Stimulated activated CD8-positive, alpha-beta memory T cell treated with anti-CD3 and anti-CD28 coated beads, Interleukin-7, amount 100 ng/mL, for 4 hours (primary cell): ENCODE measurements at regions not wholly inside any gene's neighbourhood (a gene's known extent, or its start where the extent isn't known, plus 50 kb on each side); places are given as distances from the start of the nearest gene placed in this dataset.
"Not testable (repeated sequence)": the region's sequence is repeated elsewhere in the genome, so short reads cannot be mapped to it uniquely, and the experiment has no call there.

Experiments
- DNase-seq, 2 donors: peaks; one replicate each; pipeline ENCODE4 v3.0.0-alpha.2; 2020; ENCODE audit warnings: low read depth in 2 of 2

GRCh38 chr22:47401592-47401898 lies 639.1 kb downstream of the TBC1D22A start:
- DNase-seq, result no peak

GRCh38 chr22:47400701-47401591 lies 638.5 kb downstream of the TBC1D22A start:
- no peak for DNase-seq

GRCh38 chr22:47400131-47400530 lies 637.7 kb downstream of the TBC1D22A start:
- DNase-seq, result not testable (repeated sequence)

GRCh38 chr22:47398921-47399790 lies 636.7 kb downstream of the TBC1D22A start:
- no peak for DNase-seq

- no peak for DNase-seq
These were observed 636.0 kb downstream of the TBC1D22A start for GRCh38 chr22:47398491-47398890.

GRCh38 chr22:47397673-47398072 lies 635.2 kb downstream of the TBC1D22A start:
- DNase-seq, result no peak

GRCh38 chr22:47396515-47396914 lies 634.1 kb downstream of the TBC1D22A start:
- DNase-seq, result no peak

- DNase-seq, result no peak
These were observed 633.7 kb downstream of the TBC1D22A start for GRCh38 chr22:47396105-47396504.

GRCh38 chr22:47395481-47395880 lies 633.0 kb downstream of the TBC1D22A start:
- no peak for DNase-seq

- DNase-seq, result no peak
These were observed 632.3 kb downstream of the TBC1D22A start for GRCh38 chr22:47394504-47395440.

GRCh38 chr22:47393191-47393590 lies 630.7 kb downstream of the TBC1D22A start:
- DNase-seq, result no peak

GRCh38 chr22:47392729-47393128 lies 630.3 kb downstream of the TBC1D22A start:
- DNase-seq, result no peak

GRCh38 chr22:47392054-47392347 lies 629.6 kb downstream of the TBC1D22A start:
- DNase-seq, result no peak

- DNase-seq, result no peak
These were observed 629.0 kb downstream of the TBC1D22A start for GRCh38 chr22:47391169-47392053.

GRCh38 chr22:47390026-47390970 lies 627.8 kb downstream of the TBC1D22A start:
- no peak for DNase-seq

- DNase-seq, result no peak
These were observed 626.8 kb downstream of the TBC1D22A start for GRCh38 chr22:47389201-47389600.

GRCh38 chr22:47388778-47389177 lies 626.3 kb downstream of the TBC1D22A start:
- no peak for DNase-seq

GRCh38 chr22:47388331-47388730 lies 625.9 kb downstream of the TBC1D22A start:
- no peak for DNase-seq

- DNase-seq, result no peak
These were observed 624.5 kb downstream of the TBC1D22A start for GRCh38 chr22:47386812-47387510.
